ENCODE measurements at regions not wholly inside any gene's neighbourhood (a gene's known extent, or its start where the extent isn't known, plus 50 kb on each side); places are given as distances from the start of the nearest gene placed in this dataset.

DNA sequence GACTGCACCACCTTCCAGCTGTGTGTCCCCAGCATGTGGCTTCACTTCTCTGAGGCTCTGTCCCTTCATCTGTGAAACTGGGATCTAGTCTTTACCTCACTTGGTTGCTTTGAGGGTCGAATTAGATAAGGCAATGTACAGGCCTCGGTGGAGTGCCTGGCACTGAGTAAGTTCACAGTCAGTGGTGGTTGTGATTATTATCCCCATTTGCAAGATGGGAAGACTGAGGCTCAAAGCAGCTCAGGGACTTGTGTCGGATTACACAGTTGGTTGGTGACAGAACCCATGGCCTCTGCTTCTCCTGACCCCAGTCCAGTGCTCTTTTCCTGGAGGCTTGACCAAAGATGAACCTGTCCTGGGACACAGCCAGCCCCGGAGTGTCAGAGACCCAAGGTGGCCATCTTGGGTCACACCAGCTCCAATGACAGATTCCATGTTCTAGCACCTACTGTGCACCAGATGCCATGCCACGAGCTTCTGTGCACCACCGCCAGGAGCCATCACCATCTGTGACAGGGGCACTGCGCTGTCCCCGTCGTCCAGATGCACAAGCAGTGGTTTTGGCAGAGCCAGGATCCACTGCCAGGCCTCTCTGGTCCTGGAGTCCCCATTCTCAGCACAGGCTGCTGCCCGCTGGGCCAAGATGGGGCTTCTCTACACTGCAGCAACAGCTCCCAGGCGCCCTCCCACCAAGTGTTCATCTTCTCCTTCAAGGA lies 60.5 kb downstream of the IGLL1 start:
- no peak for TF ChIP-seq CTCF (IDR thresholded peaks at IDR 0.05)
- TF ChIP-seq POLR2A (IDR thresholded peaks at IDR 0.05) = no peak

All from right lobe of liver (tissue), 4 donors.